ENCODE measurements at regions not wholly inside any gene's neighbourhood (a gene's known extent, or its start where the extent isn't known, plus 50 kb on each side); places are given as distances from the start of the nearest gene placed in this dataset.

- Histone ChIP-seq H3K4me3 (no peak overlapping the region), H3K27me3 (no peaks in the 10 kb centered on the region), H3K27ac (no peak overlapping the region), H3K36me3 (no peaks in the 10 kb centered on the region), H3K9me3 (no peaks in the 10 kb centered on the region), H3K4me1 (no peaks in the 10 kb centered on the region)
- DNase-seq (no peak), ATAC-seq (no peak)
- TF ChIP-seq, protein P1, sequence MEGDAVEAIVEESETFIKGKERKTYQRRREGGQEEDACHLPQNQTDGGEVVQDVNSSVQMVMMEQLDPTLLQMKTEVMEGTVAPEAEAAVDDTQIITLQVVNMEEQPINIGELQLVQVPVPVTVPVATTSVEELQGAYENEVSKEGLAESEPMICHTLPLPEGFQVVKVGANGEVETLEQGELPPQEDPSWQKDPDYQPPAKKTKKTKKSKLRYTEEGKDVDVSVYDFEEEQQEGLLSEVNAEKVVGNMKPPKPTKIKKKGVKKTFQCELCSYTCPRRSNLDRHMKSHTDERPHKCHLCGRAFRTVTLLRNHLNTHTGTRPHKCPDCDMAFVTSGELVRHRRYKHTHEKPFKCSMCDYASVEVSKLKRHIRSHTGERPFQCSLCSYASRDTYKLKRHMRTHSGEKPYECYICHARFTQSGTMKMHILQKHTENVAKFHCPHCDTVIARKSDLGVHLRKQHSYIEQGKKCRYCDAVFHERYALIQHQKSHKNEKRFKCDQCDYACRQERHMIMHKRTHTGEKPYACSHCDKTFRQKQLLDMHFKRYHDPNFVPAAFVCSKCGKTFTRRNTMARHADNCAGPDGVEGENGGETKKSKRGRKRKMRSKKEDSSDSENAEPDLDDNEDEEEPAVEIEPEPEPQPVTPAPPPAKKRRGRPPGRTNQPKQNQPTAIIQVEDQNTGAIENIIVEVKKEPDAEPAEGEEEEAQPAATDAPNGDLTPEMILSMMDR (IDR thresholded peaks at IDR 0.05) = no peak
- intact Hi-C loops (cut with DNase I) = no loop called here
Observed at GRCh38 chr14:84456946-84457345, 1073.0 kb upstream of the FLRT2 start.

- intact Hi-C loops (cut with DNase I) = no loop called here
- TF ChIP-seq, protein P1 (IDR thresholded peaks at IDR 0.05) = no peak
Observed at GRCh38 chr14:84458881-84459280, 1071.1 kb upstream of the FLRT2 start.

DNA sequence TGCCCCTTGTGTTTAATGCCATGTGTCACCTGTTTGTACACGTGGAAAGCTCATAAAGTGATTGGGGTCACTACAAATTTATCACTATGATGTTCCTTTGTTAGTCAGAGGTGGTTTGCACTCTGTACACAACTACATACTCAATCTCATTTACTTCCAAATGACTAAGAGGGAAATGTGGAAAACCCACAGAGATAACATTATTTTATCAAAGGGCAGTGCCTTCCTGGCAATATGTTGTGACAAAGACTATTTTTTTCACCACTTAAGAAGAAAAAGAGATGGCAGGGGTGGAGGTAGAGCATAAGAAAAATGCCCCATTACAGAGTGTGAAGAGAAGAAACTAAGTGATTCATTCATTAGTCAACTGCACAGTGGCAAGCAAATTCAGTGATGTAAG lies 1064.1 kb upstream of the FLRT2 start:
- Histone ChIP-seq H3K4me3 (no peak overlapping the region), H3K4me1 (no peaks in the 10 kb centered on the region), H3K36me3 (no peaks in the 10 kb centered on the region), H3K27ac (no peak overlapping the region), H3K27me3 (no peaks in the 10 kb centered on the region), H3K9me3 (no peaks in the 10 kb centered on the region)
- intact Hi-C loops (cut with DNase I) = no loop called here
- ATAC-seq (no peak), DNase-seq (no peak)
- TF ChIP-seq, protein P1 (IDR thresholded peaks at IDR 0.05) = no peak

More at GRCh38 chr14:84458881-84459280, 1071.1 kb upstream of the FLRT2 start:
- H3K36me3 ChIP-seq = no peaks in the 10 kb centered on the region
- no peak for DNase-seq
- H3K27ac ChIP-seq = no peak overlapping the region
- H3K9me3 ChIP-seq = no peaks in the 10 kb centered on the region
- no peak overlapping the region for H3K4me3 ChIP-seq
- H3K4me1 ChIP-seq = no peaks in the 10 kb centered on the region
- ATAC-seq = no peak
- H3K27me3 ChIP-seq = no peaks in the 10 kb centered on the region

GRCh38 chr14:84468153-84468552 lies 1061.8 kb upstream of the FLRT2 start:
- intact Hi-C loops (cut with DNase I) = no loop called here
- Histone ChIP-seq H3K4me3 (no peak overlapping the region), H3K9me3 (no peaks in the 10 kb centered on the region), H3K36me3 (no peaks in the 10 kb centered on the region), H3K4me1 (no peaks in the 10 kb centered on the region), H3K27ac (no peak overlapping the region), H3K27me3 (no peaks in the 10 kb centered on the region)
- TF ChIP-seq, protein P1 (IDR thresholded peaks at IDR 0.05) = no peak
- DNase-seq (no peak), ATAC-seq (no peak)

- intact Hi-C loops (cut with DNase I) = no loop called here
- no peaks in the 10 kb centered on the region for H3K27me3 ChIP-seq
Observed at GRCh38 chr14:84477996-84478395, 1051.9 kb upstream of the FLRT2 start.

More at GRCh38 chr14:84477996-84478395, 1051.9 kb upstream of the FLRT2 start:
- DNase-seq = no peak
- TF ChIP-seq, protein P1 (IDR thresholded peaks at IDR 0.05) = no peak
- Histone ChIP-seq H3K4me1 (no peaks in the 10 kb centered on the region), H3K36me3 (no peaks in the 10 kb centered on the region), H3K4me3 (no peak overlapping the region), H3K27ac (no peak overlapping the region), H3K9me3 (no peaks in the 10 kb centered on the region)
- ATAC-seq = no peak
